ENCODE measurements at regions not wholly inside any gene's neighbourhood (a gene's known extent, or its start where the extent isn't known, plus 50 kb on each side); places are given as distances from the start of the nearest gene placed in this dataset.
A peak's percentile ranks its signal among the peaks of the same experiment; 100 is the strongest.

DNA sequence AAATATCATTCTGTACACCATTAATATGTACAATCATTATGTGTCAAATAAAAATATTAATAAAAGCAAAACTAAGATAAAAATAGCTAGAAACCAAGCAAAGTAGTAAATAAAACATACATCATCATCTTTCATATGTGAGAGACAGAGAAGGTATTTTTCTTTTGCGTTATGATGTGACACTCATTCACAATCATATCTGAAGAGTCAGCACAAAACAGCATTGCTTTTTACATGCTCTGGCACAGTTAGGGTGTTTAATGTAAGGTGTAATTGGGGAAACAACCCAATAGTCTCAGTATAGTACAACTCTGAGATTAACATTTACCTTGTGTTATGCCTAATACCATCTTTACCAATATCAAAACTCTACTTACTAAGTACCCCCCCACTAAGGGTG, 376.6 kb downstream of the TMA16 start:
- DNase-seq (ENCODE audit: low read depth): no peak

DNA sequence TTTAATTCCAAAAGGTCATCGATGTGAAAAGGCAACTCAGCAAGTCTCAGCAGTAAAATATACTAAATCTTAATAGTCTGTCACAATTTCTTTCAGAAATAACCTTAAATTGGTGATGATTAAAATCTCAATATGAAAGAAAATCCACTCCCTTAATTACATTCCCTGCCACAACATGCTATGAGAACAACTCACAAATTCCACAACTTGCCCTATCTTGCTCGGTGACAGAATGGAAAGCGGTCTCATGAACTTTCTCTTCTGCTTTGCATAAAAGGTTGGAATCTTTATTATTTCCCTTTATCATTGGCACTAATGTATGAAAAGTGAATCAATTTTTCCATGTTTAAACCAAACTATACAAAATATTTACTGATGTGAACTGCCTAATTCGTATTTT, 380.8 kb downstream of the TMA16 start:
- DNase-seq (ENCODE audit: low read depth): no peak

DNA sequence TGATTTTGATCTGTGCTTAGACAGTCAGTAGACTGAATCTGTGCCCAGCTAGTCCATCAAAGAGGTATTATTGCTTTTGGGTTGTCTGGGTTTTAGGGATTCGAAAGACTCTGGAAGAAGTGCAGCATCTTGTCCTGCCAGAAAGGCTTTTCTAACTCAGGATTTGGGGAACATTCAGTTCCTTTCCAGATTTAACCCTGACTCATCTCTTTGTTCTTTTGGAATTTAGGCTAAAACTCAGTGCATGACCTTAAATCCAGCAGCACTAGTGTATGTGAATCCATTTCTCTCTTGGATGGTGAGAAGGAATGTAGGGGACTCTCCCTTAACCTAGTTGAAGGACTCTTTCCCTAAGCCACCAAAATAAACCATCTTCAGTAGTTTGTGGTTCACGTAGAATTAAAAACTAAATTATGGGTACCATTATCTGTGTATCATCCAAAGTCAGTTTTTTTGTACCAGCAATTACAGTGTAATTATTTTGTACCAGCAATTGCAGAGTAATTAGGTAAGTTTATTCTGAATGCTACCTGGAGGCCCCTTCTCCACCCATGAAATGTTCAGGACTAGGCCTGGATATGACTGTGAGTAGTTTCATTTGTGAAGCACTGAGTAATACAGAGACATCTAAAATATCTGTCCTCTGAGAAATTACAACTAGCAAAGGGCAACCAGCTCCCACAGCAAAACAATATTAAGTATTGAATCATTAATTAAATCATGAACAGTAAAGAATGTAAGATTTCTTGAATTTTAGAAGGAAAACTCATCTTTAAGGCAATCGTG, 384.0 kb downstream of the TMA16 start:
- DNase-seq (ENCODE audit: low read depth): no peak

DNA sequence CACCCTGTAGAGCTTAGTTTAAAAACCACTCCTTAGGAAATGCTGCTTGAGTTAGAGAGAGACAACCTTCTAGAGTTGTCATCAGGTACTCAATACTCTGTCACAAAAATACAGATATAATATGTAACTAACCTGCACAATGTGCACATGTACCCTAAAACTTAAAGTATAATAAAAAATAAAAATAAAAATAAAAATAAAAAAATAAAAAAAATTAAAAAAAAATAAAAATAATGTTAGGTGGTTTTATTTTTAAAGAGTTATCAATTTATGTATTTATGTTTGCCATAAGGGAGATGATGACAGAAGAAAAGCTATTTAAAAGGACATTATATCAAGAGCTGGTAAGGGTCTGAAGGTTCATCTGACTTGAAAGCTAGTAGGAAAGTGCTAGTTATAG, 397.9 kb downstream of the TMA16 start:
- DNase-seq (ENCODE audit: low read depth): no peak

DNA sequence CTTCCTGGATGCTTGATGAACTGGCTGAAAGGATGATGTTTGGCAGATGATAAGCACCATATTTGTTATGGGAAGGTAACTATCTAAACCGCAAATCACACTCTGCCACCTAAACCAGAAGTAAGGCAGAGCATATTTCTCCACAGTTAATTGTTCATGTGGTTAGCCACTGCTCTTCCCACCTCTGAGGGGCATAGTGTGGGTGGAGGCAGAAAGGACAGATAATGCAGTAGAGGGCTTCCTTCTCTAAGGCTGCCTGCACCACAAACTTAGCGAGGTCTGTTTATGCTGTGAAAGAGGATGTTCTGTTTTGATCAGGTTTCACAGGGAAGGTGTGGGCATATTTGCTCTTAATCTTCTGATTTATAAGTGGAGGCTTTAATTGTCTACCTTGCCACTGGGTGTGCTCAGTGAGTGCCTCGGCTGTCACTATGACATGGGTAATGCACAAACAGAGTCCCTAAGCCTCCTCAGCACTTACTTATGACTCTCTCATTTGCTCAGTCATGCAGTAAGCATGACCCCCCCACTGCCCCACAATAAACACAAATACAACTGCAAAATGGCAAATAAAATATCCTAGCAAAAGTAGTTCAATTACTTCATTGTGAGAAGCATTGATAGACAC, 401.0 kb downstream of the TMA16 start:
- DNase-seq (ENCODE audit: low read depth): peak; percentile 3

DNA sequence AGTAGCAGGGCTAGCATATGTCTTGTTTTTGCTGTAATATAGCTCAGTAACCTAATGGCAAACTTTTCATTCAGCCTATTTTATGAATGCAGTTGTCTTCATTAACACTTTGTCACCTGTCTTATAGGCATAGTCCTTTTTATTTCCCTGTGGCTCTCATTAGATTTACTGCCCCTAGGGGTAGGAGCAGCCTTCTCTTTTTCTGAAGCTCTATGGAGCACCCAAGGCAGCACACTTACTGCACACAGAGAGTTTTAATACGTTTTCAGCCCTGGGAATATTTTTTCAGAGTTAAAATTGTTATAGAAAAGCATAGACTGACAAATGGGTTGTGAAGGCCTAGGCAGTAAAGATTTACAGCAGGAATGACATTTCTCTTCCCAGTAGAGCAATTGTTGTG, 406.8 kb downstream of the TMA16 start:
- no peak for DNase-seq (ENCODE audit: low read depth)

DNA sequence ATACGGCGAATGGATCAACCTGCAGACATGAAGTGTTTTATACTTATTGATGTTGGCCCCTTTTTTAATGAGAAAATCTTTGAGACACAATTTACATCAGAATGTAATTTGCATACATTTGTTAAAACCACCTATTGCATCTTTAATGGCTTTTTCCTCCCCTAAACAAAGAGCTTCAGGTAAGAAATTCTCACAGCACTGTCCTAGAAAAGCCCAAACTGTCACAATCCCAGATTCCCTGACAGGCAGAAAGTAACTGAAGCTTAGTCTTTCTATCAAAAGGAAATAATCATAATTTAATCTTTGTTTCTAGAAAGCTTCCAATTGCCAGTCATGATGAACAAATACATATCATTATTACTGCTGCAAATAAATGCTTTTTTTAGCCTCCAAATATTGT, 407.9 kb downstream of the TMA16 start:
- no peak for DNase-seq (ENCODE audit: low read depth)

DNA sequence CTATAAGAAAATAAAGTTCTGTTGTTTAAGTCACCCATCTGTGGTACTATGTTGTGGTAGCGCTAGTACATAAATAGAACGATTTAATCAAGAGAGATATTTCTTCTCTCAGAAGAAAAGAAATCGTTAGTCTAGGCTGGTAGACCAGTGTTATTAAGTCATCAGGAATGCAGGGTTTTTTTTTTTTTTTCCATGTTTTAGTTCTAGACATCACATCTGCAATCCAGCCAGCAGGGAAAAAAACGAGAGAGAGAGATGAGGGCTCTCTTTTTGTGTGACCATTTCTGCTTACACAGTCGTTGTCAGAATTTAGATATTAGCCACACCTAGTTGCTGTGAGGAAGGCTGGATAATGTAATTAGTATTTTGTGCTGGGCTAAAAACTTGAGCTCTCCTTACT, 417.4 kb downstream of the TMA16 start:
- peak; percentile 1 for DNase-seq (ENCODE audit: low read depth)

DNA sequence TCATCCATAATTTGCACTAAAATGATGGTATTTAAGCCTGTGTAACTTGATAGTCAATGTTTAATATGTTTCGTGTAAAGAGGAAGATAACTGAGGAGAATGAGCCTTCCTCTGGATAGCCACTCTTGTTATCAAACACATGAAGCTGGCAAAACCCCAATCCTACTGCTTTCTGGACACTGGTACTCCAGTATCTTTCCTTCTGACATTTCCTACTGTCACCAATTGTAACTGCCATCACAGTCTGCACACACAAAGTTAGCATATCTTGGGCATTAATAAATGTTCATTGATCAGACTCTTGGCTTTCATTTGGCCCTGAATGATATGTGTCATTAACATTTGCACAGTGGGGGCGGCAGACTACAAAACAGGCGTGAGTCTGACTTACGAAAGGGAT, 419.1 kb downstream of the TMA16 start:
- DNase-seq (ENCODE audit: low read depth): no peak

DNA sequence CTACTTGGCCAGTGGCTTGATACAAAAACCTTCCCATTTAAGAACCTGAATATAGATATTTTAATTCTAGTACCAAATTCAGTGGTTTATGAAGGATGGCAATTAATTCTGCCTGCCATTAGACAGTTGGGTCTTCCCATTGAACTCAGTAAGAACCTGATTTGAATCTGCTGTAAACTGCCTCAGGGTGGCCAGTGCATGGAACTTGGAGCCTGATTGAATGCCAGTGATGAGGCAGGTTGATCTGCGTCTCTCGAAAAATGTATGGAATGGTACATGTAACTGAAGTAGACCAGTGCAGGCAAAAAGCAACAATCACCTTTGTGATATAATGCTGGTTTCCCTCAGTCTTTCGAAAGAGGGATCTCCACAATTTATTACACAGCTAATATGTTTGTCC, 421.4 kb downstream of the TMA16 start:
- no peak for DNase-seq (ENCODE audit: low read depth)

DNA sequence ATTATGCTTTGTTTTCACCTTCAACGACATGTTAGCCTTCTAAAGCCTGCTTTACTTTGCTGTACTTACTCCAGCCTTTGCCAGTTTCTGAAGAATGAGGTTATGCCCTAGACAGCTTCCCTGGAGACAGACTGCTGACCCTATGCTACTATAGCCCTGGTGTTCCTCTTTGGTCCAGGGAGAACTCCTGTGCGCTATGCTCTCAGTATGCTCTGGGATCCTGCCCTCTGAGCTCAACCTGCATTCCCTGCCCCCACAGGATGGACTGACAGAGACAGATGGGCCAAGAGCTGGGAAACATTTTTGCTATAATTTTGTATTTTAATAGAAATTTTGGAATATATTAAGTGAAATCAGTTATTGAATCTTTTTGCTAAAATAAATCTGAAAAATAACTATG, 425.9 kb downstream of the TMA16 start:
- no peak for DNase-seq (ENCODE audit: low read depth)

DNA sequence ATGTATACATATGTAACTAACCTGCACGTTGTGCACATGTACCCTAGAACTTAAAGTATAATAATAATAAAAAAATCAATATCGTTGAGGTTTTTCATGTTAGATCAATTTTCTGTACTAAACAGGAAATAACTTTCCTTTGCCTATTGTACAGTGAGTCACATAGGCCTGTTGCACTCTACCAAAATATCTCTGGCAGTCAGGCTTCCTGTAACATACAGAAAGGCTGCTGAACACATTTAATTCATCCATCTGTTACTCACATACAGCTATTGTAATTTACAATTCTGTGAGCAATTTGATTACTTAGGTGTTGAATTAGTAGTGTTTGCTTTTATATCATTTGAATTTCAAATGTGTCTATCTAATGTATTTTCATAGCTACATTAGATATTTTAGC, 427.8 kb downstream of the TMA16 start:
- DNase-seq (ENCODE audit: low read depth): no peak

DNA sequence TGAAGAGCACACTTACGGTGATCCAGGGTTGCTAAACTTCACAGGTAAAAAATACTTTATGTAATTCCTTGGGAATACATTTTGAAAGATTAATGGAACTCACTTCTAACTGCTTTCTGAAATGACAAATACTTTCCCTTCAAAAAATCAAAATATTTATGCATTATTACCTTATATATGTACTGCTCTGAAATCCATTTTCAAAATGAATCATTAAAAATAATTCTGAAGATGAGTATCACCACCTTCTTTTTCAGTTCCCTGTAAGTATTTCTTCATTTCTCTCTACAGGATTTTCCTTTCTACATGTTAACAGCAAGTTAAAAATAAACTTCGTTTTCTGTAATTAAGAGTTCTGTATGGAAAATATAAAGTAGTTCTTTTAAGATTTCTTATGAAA, 428.6 kb downstream of the TMA16 start:
- DNase-seq (ENCODE audit: low read depth): no peak

DNA sequence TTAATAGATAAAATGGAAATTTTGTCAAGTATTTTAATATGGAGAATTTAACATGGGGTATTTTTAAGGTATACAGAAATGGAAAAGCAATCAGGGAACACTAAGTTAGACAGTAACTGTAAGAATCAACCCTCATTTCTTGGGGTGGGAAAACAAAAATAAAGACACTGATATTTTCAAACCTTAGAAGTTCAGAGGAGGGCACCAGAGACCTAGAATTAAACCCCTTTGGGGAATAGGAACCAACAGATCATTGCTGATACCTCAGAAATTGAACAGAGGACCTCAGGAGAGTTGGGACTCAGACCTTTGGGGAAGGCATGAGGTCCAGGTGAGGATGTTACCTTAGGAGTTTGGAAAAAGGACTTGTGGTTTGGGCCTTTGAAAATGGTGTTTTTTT, 435.6 kb downstream of the TMA16 start:
- no peak for DNase-seq (ENCODE audit: low read depth)

DNA sequence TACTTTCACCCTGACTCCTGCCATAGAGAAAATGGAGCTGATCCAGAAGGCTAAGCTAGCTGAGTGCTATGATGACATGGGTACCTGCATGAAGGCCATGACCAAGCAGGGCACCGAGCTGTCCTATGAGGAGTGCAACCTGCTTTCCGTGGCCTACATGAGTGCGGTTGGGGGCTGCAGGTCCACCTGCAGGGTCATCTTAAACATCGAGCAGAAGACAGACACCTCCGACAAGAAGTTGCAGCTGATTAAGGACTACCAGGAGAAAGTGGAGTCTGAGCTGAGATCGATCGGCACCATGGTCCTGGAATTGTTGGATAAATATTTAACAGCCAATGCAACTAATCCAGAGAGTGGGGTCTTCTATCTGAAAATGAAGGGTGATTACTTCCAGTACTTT, 438.0 kb downstream of the TMA16 start:
- no peak for DNase-seq (ENCODE audit: low read depth)

DNA sequence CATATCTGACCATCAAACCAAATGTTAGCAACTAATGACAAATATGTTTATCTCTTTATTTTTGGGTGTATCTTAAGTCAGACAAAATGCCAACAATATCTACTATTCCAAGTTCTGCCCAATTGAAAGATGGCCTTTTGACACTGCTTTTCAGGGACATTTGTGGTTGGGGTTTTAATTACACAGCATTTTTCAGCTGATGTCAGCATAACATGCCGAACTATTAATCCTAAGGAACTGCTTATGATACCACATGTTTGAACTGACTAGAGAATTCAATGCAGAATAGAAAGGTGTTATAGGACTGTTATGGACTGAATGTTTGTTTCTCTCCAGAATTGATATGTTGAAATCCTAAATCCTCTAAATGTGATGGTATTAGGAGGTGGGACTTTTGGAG, 445.1 kb downstream of the TMA16 start:
- DNase-seq (ENCODE audit: low read depth): no peak

DNA sequence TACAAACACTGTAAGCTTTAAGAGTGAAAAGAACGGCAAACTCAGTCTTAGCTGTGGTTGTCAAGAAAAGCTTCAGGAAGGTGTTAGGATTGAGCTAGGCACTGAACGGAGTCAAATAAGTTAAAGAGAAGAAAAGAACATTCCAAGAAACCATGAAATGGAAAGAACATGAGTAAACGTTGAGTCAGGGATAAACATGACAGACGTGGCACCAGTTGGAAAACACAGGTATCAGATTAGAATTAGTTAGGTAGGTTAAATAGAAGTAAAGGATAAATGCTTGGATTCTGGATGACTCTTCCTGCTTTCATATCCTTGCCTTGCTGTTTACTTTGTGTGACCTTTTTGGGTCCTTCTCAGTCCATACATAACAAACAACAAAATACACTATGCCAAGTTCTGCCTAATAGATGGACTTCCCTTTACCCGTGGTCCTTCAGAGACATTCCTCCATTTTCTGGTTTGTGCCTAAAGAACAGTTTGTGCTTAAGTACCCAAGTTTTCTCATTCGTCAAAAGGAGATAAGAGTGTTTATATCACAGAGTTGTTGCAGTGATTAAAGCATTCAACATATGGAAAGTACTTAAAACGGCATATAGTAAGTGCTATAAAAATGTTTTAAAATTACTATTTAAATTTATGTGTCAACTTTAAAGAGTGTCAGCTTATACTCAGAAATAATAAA, 446.9 kb downstream of the TMA16 start:
- peak; percentile 75 for DNase-seq (ENCODE audit: low read depth)

DNA sequence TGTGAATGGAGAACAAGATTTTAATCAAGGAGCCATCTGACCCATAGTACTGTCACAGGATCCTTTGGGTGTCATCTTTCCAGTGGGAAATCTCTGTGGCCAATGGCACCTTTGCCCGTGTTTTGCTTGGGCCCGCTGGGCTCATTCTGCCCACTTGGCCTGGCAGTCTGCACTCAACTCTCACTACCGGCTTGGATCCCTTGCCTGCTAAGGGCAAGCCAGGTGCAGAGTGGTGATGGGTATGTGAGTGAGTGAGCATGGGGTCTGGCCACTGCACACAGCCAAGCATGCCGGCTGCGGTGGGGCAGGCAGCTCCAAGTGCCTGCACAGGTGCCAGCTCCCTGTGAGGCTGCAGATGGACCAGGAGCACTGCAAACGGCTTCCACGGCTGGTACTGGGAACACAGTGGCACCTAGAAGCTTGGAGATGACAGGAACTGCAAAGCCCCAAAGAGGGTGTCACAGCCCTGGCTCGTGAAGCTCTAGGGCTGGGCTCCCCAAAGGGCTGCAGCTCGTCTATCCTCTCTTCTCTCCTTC, 454.5 kb downstream of the TMA16 start:
- no peak for DNase-seq (ENCODE audit: low read depth)

DNA sequence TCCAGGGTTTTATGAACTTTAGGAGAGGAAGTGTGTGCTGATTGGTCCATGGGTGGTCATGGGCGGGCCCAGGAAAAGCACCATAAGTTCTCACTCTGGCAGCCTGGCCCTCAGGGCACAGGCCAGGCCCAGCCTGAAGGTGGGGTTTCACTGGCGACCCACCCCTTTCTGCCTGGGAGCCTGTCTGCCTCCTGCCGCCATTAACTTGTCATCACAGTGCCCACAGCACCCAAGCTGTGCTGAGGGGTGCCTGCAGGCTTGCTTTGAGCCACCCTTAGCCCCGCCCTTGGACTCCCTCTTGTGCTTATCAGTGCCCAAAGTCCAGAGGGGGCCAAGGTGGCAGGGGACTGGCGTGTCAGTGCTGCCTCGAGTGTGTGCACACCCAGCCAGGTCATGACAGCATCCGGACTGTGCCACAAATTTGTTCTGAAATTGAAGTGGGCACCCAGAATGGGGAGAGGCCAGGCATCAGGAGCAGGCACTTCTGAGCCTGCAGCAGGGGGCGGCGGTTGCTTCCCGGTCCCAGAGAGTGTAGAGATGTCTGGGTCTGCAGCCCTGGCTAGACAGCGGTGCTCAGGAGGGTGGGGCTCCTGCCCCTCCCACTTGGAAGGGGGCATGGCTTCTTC, 455.6 kb downstream of the TMA16 start:
- no peak for DNase-seq (ENCODE audit: low read depth)

DNA sequence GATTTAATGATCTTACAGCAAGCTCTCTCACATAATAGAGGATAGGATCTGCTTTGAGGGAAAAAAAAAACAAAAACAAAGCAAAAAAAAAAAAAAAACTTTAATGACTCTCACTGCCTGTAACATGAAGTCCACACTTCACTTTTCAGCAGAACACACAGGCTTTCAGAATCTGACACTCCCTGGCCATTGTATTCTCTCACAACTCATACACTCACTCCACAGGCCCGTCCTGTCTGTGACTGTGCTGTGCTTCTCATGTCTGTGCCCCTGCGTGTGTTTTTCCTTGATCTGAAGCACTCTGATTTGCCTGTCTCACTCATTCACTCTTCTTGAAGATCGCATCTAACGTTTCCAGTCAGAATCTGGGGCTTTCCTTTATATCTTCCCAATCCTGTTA, 460.8 kb downstream of the TMA16 start:
- DNase-seq (ENCODE audit: low read depth): no peak

DNA sequence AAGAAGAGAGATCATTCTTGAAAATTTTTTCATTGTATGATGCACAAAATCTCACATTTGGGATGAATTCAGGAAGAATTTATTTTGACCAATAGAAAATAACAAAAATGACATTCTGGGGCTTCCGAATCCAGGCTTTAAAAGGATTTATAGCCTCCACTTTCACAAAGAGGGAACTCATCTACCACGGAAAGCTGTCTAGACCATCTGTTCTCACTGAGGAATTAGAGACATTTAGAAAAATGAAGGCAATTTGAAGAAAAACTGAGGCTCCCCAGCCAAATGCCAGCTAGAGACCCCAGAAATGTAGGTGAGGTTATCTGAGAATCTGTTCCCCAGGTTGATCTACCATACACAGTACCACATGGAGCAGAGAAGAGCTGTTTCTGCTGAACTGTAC, 464.3 kb downstream of the TMA16 start:
- DNase-seq (ENCODE audit: low read depth): no peak

DNA sequence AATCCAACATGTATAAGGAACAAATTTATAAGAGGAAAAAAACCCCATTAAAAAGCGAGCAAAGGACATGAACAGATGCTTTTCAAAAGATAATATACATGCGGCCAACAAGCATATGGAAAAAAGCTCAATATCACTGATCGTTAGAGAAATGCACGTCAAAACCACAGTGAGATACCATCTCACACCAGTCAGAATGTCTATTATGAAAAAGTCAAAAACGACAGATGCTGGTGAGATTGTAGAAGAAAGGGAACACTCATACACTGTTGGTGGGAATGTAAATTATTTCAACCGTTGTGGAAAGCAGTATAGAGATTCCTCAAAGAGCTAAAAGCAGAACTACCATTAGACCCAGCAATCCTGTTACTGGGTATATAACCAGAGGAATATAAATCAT, 465.4 kb downstream of the TMA16 start:
- DNase-seq (ENCODE audit: low read depth): no peak

DNA sequence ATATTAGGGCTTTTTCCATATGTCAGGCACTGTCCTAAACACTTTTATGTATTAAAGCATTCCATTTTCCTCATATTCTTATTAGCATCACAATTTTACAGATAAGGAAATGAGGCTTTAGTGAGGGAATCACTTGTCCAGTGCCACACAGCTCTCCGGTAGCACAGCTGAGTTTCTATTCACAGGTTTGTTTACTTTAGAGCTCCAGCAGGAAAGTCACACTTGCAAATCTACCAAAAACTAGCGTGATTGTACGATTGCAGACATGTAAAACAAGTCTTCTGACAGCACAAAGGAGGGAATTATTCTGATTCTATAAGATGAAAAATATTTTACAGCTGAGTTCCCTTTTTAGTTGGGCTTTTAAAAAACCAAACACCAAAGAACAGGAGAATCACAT, 472.1 kb downstream of the TMA16 start:
- no peak for DNase-seq (ENCODE audit: low read depth)

All from amniotic epithelial cell (primary cell).